Liver (tissue), 8 donors: ENCODE measurements at regions not wholly inside any gene's neighbourhood (a gene's known extent, or its start where the extent isn't known, plus 50 kb on each side); places are given as distances from the start of the nearest gene placed in this dataset.

ENCODE experiments used
- DNase-seq: peaks from one replicate; pipeline ENCODE4 v3.0.0-alpha.2; 2017; ENCODE audit warnings: low spot score
- H3K27ac ChIP-seq, 2 donors: one replicate each; pipeline ENCODE4 v1.7.0; 2013; ENCODE audit warnings: inconsistent platforms in 2 of 2, low read length in 2 of 2, control low read depth in 1 of 2, low read depth in 1 of 2, mild to moderate bottlenecking in 1 of 2
- H3K27me3 ChIP-seq, 4 donors: one replicate each; pipeline versions ENCODE4 v1.6.1 to v1.7.0; 2013; ENCODE audit warnings: low read length in 3 of 4, inconsistent platforms in 1 of 4, mild to moderate bottlenecking in 1 of 4, moderate library complexity in 1 of 4; ENCODE audit not compliant: control insufficient read depth in 4 of 4, insufficient read depth in 4 of 4
- H3K36me3 ChIP-seq, 4 donors: one replicate each; pipeline versions ENCODE4 v1.6.1 to v1.7.0; 2013; ENCODE audit warnings: low read length in 3 of 4, mild to moderate bottlenecking in 3 of 4, low read depth in 1 of 4, moderate library complexity in 1 of 4; ENCODE audit not compliant: control insufficient read depth in 4 of 4, insufficient read depth in 3 of 4
- H3K4me1 ChIP-seq, 4 donors: one replicate each; pipeline versions ENCODE4 v1.6.1 to v1.7.0; 2013; ENCODE audit warnings: low read length in 3 of 4, mild to moderate bottlenecking in 3 of 4, moderate library complexity in 1 of 4; ENCODE audit not compliant: control insufficient read depth in 4 of 4, insufficient read depth in 4 of 4
- H3K4me3 ChIP-seq, 3 donors: one replicate each; pipeline versions ENCODE4 v1.6.1 to v1.7.0; 2013; ENCODE audit warnings: low read length in 3 of 3, control low read depth in 1 of 3, low read depth in 1 of 3, mild to moderate bottlenecking in 1 of 3
- H3K9ac ChIP-seq, 2 donors: one replicate each; pipeline ENCODE4 v1.7.0; 2013; ENCODE audit warnings: low read length in 2 of 2, mild to moderate bottlenecking in 2 of 2, moderate library complexity in 2 of 2, control low read depth in 1 of 2, low read depth in 1 of 2
- H3K9me3 ChIP-seq, 4 donors: one replicate each; pipeline versions ENCODE4 v1.6.1 to v1.7.0; 2013; ENCODE audit warnings: low read length in 3 of 4; ENCODE audit not compliant: control insufficient read depth in 4 of 4
- ATF3 ChIP-seq: IDR thresholded peaks from 2 replicates; pipeline ENCODE4 v1.6.1; 2016; ENCODE audit warnings: antibody characterized with exemption
- CTCF ChIP-seq: fragments of 150-350 bp; IDR thresholded peaks from 2 replicates; pipeline ENCODE4 v1.5.1; 2017; ENCODE audit warnings: improper control_type of control experiment, low read depth, low read length; ENCODE audit not compliant: missing input control
- EGR1 ChIP-seq, 2 donors: IDR thresholded peaks; 2 replicates each; pipeline ENCODE4 v1.6.1; 2016 to 2018; ENCODE audit warnings: antibody characterized with exemption in 2 of 2, low read depth in 2 of 2
- FOXA1 ChIP-seq: IDR thresholded peaks from 2 replicates; pipeline ENCODE4 v1.6.1; 2016; ENCODE audit warnings: antibody characterized with exemption
- FOXA2 ChIP-seq: IDR thresholded peaks from 2 replicates; pipeline ENCODE4 v1.6.1; 2016; ENCODE audit warnings: antibody characterized with exemption
- GABPA ChIP-seq, 2 donors: IDR thresholded peaks in 1 of 2; conservative IDR thresholded peaks in 1 of 2; 2 replicates each; pipeline ENCODE4 v1.6.1; 2016; ENCODE audit warnings: antibody characterized with exemption in 2 of 2, mild to moderate bottlenecking in 1 of 2, moderate library complexity in 1 of 2
- HNF4A ChIP-seq, 2 donors: conservative IDR thresholded peaks; 2 replicates each; pipeline ENCODE4 v1.6.1; 2016; ENCODE audit warnings: antibody characterized with exemption in 2 of 2, mild to moderate bottlenecking in 2 of 2
- HNF4G ChIP-seq: IDR thresholded peaks from 2 replicates; pipeline ENCODE4 v1.6.1; 2016; ENCODE audit warnings: antibody characterized with exemption
- JUND ChIP-seq, 2 donors: IDR thresholded peaks; 2 replicates each; pipeline ENCODE4 v1.6.1; 2016; ENCODE audit warnings: antibody characterized with exemption in 2 of 2
- MAX ChIP-seq: IDR thresholded peaks from 2 replicates; pipeline ENCODE4 v1.6.1; 2016; ENCODE audit warnings: antibody characterized with exemption
- NR2F2 ChIP-seq: IDR thresholded peaks from 2 replicates; pipeline ENCODE4 v1.6.1; 2016; ENCODE audit warnings: antibody characterized with exemption
- RAD21 ChIP-seq, 2 donors: IDR thresholded peaks; 2 replicates each; pipeline ENCODE4 v1.6.1; 2016; ENCODE audit warnings: antibody characterized with exemption in 2 of 2, mild to moderate bottlenecking in 2 of 2
- REST ChIP-seq: IDR thresholded peaks from 2 replicates; pipeline ENCODE4 v1.6.1; 2016; ENCODE audit warnings: antibody characterized with exemption, mild to moderate bottlenecking
- RXRA ChIP-seq, 2 donors: IDR thresholded peaks; 2 replicates each; pipeline ENCODE4 v1.6.1; 2017 to 2018; ENCODE audit warnings: antibody characterized with exemption in 2 of 2, mild to moderate bottlenecking in 1 of 2
- SP1 ChIP-seq: IDR thresholded peaks from 2 replicates; pipeline ENCODE4 v1.6.1; 2018; ENCODE audit warnings: antibody characterized with exemption, mild to moderate bottlenecking
- TAF1 ChIP-seq: conservative IDR thresholded peaks from 2 replicates; pipeline ENCODE4 v1.6.1; 2016; ENCODE audit warnings: antibody characterized with exemption, mild to moderate bottlenecking
- YY1 ChIP-seq: IDR thresholded peaks from 2 replicates; pipeline ENCODE4 v1.6.1; 2016; ENCODE audit warnings: antibody characterized with exemption, mild to moderate bottlenecking
- ZBTB33 ChIP-seq: IDR thresholded peaks from 2 replicates; pipeline ENCODE4 v1.6.1; 2016; ENCODE audit warnings: antibody characterized with exemption
- WGBS: extraction: QIAGEN DNeasy Blood & Tissue Kit; methylation state at CpG from one replicate; pipeline ENCODE4 v1.1.7; 2013; 5-methylcytosine and 5-hydroxymethylcytosine counted together
- donor health status: healthy.
- donor health status: healthy.
- donor health status: healthy.
- donor health status: healthy.
- donor health status: healthy.

GRCh38 chr2:65826567-65826966 is 394.2 kb upstream of the SPRED2 start:
- no peaks in the 10 kb centered on the region for H3K27me3 ChIP-seq

More at GRCh38 chr2:65826567-65826966, 394.2 kb upstream of the SPRED2 start:
- Histone ChIP-seq H3K9ac (no peak overlapping the region), H3K9me3 (peaks cover 0 to 5% (median 2%) of the 10 kb centered on the region in 4 donors), H3K27ac (no peak overlapping the region), H3K4me3 (no peak overlapping the region), H3K36me3 (no peaks in the 10 kb centered on the region), H3K4me1 (no peaks in the 10 kb centered on the region)
- no peak for DNase-seq
- TF ChIP-seq GABPA (IDR thresholded peaks at IDR 0.05 in 1 of 2, conservative IDR thresholded peaks at IDR 0.05 in 1 of 2) (no peak), RXRA (IDR thresholded peaks at IDR 0.05) (no peak), EGR1 (IDR thresholded peaks at IDR 0.05; ENCODE audit: low read depth in 2 of 2) (no peak), YY1 (no peak), FOXA1 (no peak), FOXA2 (no peak), ATF3 (no peak), RAD21 (IDR thresholded peaks at IDR 0.05) (no peak), MAX (no peak), SP1 (no peak), NR2F2 (no peak), REST (no peak), JUND (IDR thresholded peaks at IDR 0.05) (no peak), ZBTB33 (no peak), HNF4G (no peak), CTCF (no peak), HNF4A (conservative IDR thresholded peaks at IDR 0.05) (no peak), TAF1 (no peak)
- WGBS = 68% methylated on average over 1 of the region's 1 CpG
